ENCODE measurements at regions not wholly inside any gene's neighbourhood (a gene's known extent, or its start where the extent isn't known, plus 50 kb on each side); places are given as distances from the start of the nearest gene placed in this dataset.
"Not testable (repeated sequence)": the region's sequence is repeated elsewhere in the genome, so short reads cannot be mapped to it uniquely, and the experiment has no call there.

DNA sequence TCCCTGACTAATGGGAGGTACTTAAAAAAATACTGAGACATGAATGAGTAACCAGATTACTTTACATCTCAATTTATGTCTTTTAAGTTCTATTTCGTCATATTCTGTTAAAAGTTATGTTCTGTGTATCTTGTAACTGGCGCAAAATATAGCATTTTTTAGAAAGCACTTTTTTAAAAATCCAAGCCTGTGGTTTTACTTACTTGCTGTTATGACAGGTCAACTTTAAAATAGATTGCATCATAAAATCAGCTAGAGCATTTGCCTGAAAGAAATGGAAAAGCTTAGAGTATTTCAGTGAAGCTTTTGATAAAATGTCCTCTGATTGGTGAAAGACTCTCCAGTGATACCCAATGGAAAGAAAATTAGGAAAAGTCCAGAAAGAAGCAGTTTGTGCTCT is 1892.3 kb upstream of the TENM3 start:
- intact Hi-C loops (cut with DNase I): no loop called here
- H3K4me1 ChIP-seq (ENCODE audit: control insufficient read depth, insufficient read depth, low read length): no peaks in the 10 kb centered on the region
- DNase-seq: no peak
- no peak for ATAC-seq
- H3K9me3 ChIP-seq (ENCODE audit: control insufficient read depth, low read length): no peaks in the 10 kb centered on the region
- H3K27ac ChIP-seq (ENCODE audit: low read length): no peak overlapping the region
- H3K27me3 ChIP-seq (ENCODE audit: control insufficient read depth, insufficient read depth): no peaks in the 10 kb centered on the region
- no peak overlapping the region for H3K4me3 ChIP-seq (ENCODE audit: low read length)
- 83% methylated on average over 2 of the region's 2 CpGs for WGBS

GRCh38 chr4:180356766-180357165 is 1886.4 kb upstream of the TENM3 start:
- intact Hi-C loops (cut with DNase I): no loop called here
- no peak overlapping the region for H3K4me3 ChIP-seq (ENCODE audit: low read length)
- no peak for ATAC-seq
- H3K27me3 ChIP-seq (ENCODE audit: control insufficient read depth, insufficient read depth): no peaks in the 10 kb centered on the region
- no peak overlapping the region for H3K27ac ChIP-seq (ENCODE audit: low read length)
- H3K4me1 ChIP-seq (ENCODE audit: control insufficient read depth, insufficient read depth, low read length): no peaks in the 10 kb centered on the region
- H3K9me3 ChIP-seq (ENCODE audit: control insufficient read depth, low read length): no peaks in the 10 kb centered on the region
- no peak for DNase-seq

GRCh38 chr4:180360113-180360512 is 1883.1 kb upstream of the TENM3 start:
- H3K27ac ChIP-seq (ENCODE audit: low read length); H3K27me3 ChIP-seq (ENCODE audit: control insufficient read depth, insufficient read depth); H3K4me1 ChIP-seq (ENCODE audit: control insufficient read depth, insufficient read depth, low read length); intact Hi-C loops (cut with DNase I); ATAC-seq; H3K4me3 ChIP-seq (ENCODE audit: low read length); DNase-seq; H3K9me3 ChIP-seq (ENCODE audit: control insufficient read depth, low read length): not testable (repeated sequence)
- WGBS: 68% methylated on average over 4 of the region's 4 CpGs

- Histone ChIP-seq H3K4me3 (ENCODE audit: low read length) (no peak overlapping the region), H3K27me3 (ENCODE audit: control insufficient read depth, insufficient read depth) (no peaks in the 10 kb centered on the region), H3K9me3 (ENCODE audit: control insufficient read depth, low read length) (no peaks in the 10 kb centered on the region), H3K27ac (ENCODE audit: low read length) (no peak overlapping the region), H3K4me1 (ENCODE audit: control insufficient read depth, insufficient read depth, low read length) (no peaks in the 10 kb centered on the region)
- intact Hi-C loops (cut with DNase I): no loop called here
- no peak for ATAC-seq
- DNase-seq: no peak
- WGBS: 47% methylated on average over 5 of the region's 5 CpGs
Measured at GRCh38 chr4:180363815-180364214, 1879.4 kb upstream of the TENM3 start.

- ATAC-seq (no peak), DNase-seq (no peak)
- no peaks in the 10 kb centered on the region for H3K9me3 ChIP-seq (ENCODE audit: control insufficient read depth, low read length)
- no peak overlapping the region for H3K27ac ChIP-seq (ENCODE audit: low read length)
- H3K4me3 ChIP-seq (ENCODE audit: low read length): no peak overlapping the region
- no peaks in the 10 kb centered on the region for H3K27me3 ChIP-seq (ENCODE audit: control insufficient read depth, insufficient read depth)
- H3K4me1 ChIP-seq (ENCODE audit: control insufficient read depth, insufficient read depth, low read length): no peaks in the 10 kb centered on the region
- intact Hi-C loops (cut with DNase I): no loop called here
Measured at GRCh38 chr4:180372691-180373090, 1870.5 kb upstream of the TENM3 start.

GRCh38 chr4:180377741-180378140 is 1865.5 kb upstream of the TENM3 start:
- Histone ChIP-seq H3K4me3 (ENCODE audit: low read length) (no peak overlapping the region), H3K4me1 (ENCODE audit: control insufficient read depth, insufficient read depth, low read length) (no peaks in the 10 kb centered on the region), H3K27ac (ENCODE audit: low read length) (no peak overlapping the region), H3K9me3 (ENCODE audit: control insufficient read depth, low read length) (no peaks in the 10 kb centered on the region), H3K27me3 (ENCODE audit: control insufficient read depth, insufficient read depth) (no peaks in the 10 kb centered on the region)
- 31% methylated on average over 1 of the region's 1 CpG for WGBS
- intact Hi-C loops (cut with DNase I): no loop called here
- no peak for DNase-seq
- no peak for ATAC-seq

- Histone ChIP-seq H3K4me3 (ENCODE audit: low read length) (no peak overlapping the region), H3K9me3 (ENCODE audit: control insufficient read depth, low read length) (no peaks in the 10 kb centered on the region), H3K27ac (ENCODE audit: low read length) (no peak overlapping the region), H3K4me1 (ENCODE audit: control insufficient read depth, insufficient read depth, low read length) (no peaks in the 10 kb centered on the region), H3K27me3 (ENCODE audit: control insufficient read depth, insufficient read depth) (no peaks in the 10 kb centered on the region)
- ATAC-seq: no peak
- WGBS: 75% methylated on average over 5 of the region's 5 CpGs
- no peak for DNase-seq
- intact Hi-C loops (cut with DNase I): no loop called here
Measured at GRCh38 chr4:180380733-180381132, 1862.5 kb upstream of the TENM3 start.

DNA sequence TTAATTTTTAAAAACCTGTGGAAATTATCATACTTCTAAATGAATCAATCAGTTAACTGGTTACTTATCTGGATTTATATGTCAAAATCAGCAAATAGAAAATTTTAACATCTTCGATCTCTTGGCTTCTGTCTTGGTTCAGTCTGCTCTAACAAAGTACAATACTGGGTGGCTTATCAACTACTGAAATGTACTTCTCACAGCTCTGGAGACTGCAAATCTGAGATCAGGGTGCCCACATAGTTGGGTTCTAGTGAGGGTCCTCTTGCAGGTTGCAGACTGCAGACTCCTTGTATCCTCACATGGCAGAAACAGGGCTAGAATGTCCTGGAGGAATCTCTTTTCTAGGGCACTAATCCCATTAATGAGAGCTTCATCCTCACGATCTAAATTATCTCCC is 1851.6 kb upstream of the TENM3 start:
- WGBS: 92% methylated on average over 2 of the region's 2 CpGs
- Histone ChIP-seq H3K9me3 (ENCODE audit: control insufficient read depth, low read length) (no peaks in the 10 kb centered on the region), H3K27me3 (ENCODE audit: control insufficient read depth, insufficient read depth) (no peaks in the 10 kb centered on the region), H3K4me3 (ENCODE audit: low read length) (no peak overlapping the region), H3K4me1 (ENCODE audit: control insufficient read depth, insufficient read depth, low read length) (no peaks in the 10 kb centered on the region), H3K27ac (ENCODE audit: low read length) (no peak overlapping the region)
- intact Hi-C loops (cut with DNase I): no loop called here
- ATAC-seq (no peak), DNase-seq (no peak)

DNA sequence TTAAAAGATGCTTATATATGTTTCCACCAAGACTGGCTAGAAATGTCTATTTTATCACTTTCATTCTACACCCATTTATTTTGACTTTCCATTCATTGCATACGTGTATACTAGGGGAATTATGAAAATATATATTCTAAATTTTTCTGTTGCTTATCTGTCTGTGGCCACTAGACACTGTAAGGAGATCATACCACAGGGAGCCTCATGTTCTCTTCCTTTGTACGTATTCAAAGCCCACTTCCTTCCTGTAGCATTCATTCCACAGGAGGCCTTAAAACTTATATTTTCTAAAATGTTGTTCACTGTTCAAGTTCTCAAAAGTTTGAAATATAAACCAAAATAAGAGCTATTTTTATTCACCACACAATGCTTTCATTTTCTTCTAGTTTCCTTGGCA is 1848.9 kb upstream of the TENM3 start:
- intact Hi-C loops (cut with DNase I): no loop called here
- Histone ChIP-seq H3K27me3 (ENCODE audit: control insufficient read depth, insufficient read depth) (no peaks in the 10 kb centered on the region), H3K4me1 (ENCODE audit: control insufficient read depth, insufficient read depth, low read length) (no peaks in the 10 kb centered on the region), H3K27ac (ENCODE audit: low read length) (no peak overlapping the region), H3K4me3 (ENCODE audit: low read length) (no peak overlapping the region), H3K9me3 (ENCODE audit: control insufficient read depth, low read length) (no peaks in the 10 kb centered on the region)
- WGBS: 56% methylated on average over 2 of the region's 2 CpGs
- ATAC-seq (no peak), DNase-seq (no peak)

- intact Hi-C loops (cut with DNase I): no loop called here
- Histone ChIP-seq H3K4me3 (ENCODE audit: low read length) (no peak overlapping the region), H3K9me3 (ENCODE audit: control insufficient read depth, low read length) (no peaks in the 10 kb centered on the region), H3K27me3 (ENCODE audit: control insufficient read depth, insufficient read depth) (no peaks in the 10 kb centered on the region), H3K27ac (ENCODE audit: low read length) (no peak overlapping the region), H3K4me1 (ENCODE audit: control insufficient read depth, insufficient read depth, low read length) (no peaks in the 10 kb centered on the region)
- WGBS: 67% methylated on average over 3 of the region's 3 CpGs
- DNase-seq: no peak
- no peak for ATAC-seq
Measured at GRCh38 chr4:180394730-180395129, 1848.5 kb upstream of the TENM3 start.

DNA sequence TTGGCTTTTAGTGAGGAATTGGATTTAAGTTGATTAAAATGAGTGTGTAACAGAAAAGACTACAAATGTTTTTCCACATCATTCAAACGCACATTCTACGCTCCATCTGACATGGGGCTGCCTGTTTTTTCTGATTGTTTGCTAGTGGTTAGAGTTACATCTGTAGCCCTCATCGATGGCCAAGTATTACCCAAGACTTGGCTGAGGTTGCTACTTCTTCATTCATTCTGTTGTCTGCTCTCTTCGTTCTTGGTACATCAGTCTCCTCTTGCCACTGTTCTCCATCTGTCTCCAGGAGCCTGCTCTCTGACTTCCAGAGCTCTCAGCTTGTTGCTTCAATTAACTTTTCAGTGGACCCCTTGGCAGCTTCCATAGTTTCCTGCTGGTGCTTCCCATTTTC is 1844.6 kb upstream of the TENM3 start:
- WGBS: 71% methylated on average over 4 of the region's 4 CpGs
- Histone ChIP-seq H3K4me1 (ENCODE audit: control insufficient read depth, insufficient read depth, low read length) (no peaks in the 10 kb centered on the region), H3K27ac (ENCODE audit: low read length) (no peak overlapping the region), H3K4me3 (ENCODE audit: low read length) (no peak overlapping the region), H3K27me3 (ENCODE audit: control insufficient read depth, insufficient read depth) (no peaks in the 10 kb centered on the region), H3K9me3 (ENCODE audit: control insufficient read depth, low read length) (no peaks in the 10 kb centered on the region)
- intact Hi-C loops (cut with DNase I): no loop called here
- ATAC-seq (no peak), DNase-seq (no peak)

DNA sequence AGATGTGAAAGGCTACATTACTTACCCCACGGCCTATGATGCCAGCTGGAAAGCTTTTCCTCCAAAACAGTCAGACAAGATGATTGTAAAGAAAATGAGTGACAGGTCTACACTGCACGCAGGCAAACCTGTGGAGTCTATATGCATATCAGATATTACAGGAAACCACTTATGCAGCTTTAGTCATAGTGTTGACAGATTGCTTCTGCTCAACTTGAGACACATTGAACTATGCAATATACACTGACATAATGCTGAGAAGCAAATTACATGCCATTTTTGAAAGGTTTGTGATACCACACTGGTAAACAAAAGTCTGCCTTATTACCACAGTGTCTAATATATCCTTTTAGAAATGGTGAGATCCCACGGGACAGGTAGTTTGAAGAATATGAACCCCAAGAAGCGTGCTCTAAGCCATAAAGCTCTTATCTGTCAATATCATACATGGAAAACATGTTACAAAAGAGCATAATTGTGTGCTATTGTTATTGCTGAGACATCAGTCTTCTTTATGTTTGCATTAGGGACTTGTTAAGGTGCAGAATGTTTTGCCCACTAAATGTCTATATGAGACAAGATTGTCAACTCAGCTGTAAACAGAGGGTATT is 1835.8 kb upstream of the TENM3 start:
- no peak for ATAC-seq
- intact Hi-C loops (cut with DNase I): no loop called here
- Histone ChIP-seq H3K27ac (ENCODE audit: low read length) (no peak overlapping the region), H3K9me3 (ENCODE audit: control insufficient read depth, low read length) (no peaks in the 10 kb centered on the region), H3K27me3 (ENCODE audit: control insufficient read depth, insufficient read depth) (no peaks in the 10 kb centered on the region), H3K4me3 (ENCODE audit: low read length) (no peak overlapping the region), H3K4me1 (ENCODE audit: control insufficient read depth, insufficient read depth, low read length) (no peaks in the 10 kb centered on the region)
- WGBS: 50% methylated on average over 4 of the region's 4 CpGs
- no peak for DNase-seq
